ENCODE measurements at regions not wholly inside any gene's neighbourhood (a gene's known extent, or its start where the extent isn't known, plus 50 kb on each side); places are given as distances from the start of the nearest gene placed in this dataset.
A peak's percentile ranks its signal among the peaks of the same experiment; 100 is the strongest.

- peak in 1 of 2 experiments; percentile 17 for DNase-seq
Observed at GRCh38 chr3:46089237-46090011, 62.1 kb upstream of the XCR1 start.

GRCh38 chr3:46087871-46088270 is 60.6 kb upstream of the XCR1 start:
- DNase-seq = peak; percentile 52 to 72

DNA sequence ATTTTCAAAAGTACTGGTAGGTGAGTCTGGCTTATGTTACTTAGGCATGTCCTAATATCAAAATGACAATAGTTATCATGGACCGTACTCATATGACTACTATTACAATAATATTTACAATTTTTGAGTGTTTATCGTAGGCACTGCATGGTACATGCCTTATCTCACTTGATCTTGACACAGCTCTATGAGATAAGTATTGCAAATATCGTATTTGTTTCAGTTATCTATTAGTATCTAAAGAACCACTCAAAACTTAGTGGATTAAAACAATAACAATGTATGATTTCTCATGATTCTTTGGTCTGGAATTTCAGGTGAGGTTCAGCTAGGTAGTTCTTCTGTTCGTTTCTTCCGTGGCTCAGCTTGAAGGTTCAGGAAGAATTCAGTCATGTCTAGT is 59.7 kb upstream of the XCR1 start:
- no peak for DNase-seq

- DNase-seq = no peak
Observed at GRCh38 chr3:46086083-46086437, 58.8 kb upstream of the XCR1 start.

DNA sequence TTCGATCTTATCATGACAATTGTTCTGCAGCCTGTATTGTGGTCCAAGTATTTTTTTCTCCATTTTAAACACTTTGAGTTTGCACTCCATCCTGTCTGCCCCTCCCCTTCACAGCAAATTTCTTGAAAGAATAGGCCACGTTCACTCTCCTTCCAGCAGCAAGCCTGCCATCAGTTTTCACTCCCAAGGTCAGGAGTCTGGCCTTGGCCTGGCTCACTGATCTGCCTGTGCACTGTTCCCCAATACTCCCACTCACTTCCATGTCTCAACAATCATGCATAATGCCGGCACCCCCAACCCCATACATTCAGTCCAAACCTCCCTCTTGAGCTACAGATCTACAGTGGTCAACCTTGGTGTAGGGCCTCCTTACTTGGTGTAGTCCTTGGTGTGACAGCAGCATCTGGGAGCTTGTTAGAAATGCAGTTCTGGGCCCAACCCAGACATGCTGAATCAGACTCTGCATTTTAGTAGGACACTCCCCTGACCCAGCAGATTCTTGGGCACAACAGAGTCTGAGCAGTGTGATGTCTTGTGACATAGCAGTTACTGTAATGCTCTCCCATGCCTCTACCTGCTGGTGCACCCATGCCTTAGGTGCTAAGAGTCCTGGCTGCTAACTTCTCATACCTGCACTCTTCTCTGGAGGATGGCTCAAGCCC is 58.3 kb upstream of the XCR1 start:
- DNase-seq = no peak

DNA sequence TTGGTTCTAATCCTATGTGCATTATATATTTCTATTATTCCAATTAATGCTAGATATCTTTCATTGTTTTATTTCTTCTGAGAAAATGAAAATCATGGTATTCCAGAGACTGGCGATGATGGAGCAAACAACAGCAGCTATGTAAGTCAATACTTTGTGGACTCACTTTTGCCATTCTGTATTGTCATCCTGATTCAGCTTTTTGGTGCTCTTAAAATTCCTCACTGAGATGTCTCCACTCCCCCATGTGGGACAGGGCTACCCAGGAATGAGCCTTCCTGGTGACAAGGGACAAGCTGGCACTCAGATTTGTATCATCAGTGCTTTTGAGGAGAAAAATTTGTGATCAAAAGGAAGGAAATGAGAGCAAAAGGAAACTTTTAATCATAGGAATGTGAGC is 56.7 kb upstream of the XCR1 start:
- no peak for DNase-seq

GRCh38 chr3:46082849-46083248 is 55.6 kb upstream of the XCR1 start:
- no peak for DNase-seq

GRCh38 chr3:46082021-46082420 is 54.7 kb upstream of the XCR1 start:
- no peak for DNase-seq

- DNase-seq = no peak
Observed at GRCh38 chr3:46080969-46081345, 53.7 kb upstream of the XCR1 start.

DNA sequence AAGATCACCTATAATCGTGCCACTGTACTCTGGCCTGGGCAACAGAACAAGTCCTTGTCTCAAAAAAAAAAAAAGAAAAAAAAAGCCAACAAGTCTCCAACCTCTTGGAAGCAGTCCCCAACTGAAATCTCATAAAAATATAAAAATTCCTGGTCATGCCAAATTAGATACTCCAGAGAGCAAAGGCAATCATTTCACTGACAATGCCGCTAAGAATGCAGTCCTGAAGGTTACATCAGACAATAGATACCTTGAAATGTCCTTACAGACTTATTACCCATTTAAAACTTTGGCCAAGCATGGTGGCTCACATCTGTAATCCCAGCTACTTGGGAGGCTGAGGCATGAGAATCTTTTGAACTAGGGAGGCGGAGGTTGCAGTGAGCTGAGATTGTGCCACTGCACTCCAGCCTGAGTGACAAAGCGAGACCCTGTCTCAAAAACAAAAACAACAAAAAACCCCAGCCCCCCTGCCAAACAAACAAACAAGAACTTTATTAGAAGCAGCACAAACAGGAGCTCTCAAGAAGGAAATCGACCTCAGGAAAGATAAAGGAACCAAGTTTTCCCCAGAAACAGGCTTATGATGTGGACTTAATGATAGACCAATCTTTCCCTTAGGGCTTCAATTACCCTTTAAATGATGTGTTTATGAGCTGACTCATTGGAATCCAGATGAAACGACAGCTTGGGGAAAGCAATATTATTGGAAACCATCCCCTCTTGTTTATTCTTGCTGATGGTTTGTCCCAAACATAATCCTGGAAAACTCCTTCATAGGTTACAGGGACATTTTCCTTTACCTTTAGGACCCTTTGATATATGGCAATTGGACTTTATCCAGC is 53.1 kb upstream of the XCR1 start:
- no peak for DNase-seq

DNA sequence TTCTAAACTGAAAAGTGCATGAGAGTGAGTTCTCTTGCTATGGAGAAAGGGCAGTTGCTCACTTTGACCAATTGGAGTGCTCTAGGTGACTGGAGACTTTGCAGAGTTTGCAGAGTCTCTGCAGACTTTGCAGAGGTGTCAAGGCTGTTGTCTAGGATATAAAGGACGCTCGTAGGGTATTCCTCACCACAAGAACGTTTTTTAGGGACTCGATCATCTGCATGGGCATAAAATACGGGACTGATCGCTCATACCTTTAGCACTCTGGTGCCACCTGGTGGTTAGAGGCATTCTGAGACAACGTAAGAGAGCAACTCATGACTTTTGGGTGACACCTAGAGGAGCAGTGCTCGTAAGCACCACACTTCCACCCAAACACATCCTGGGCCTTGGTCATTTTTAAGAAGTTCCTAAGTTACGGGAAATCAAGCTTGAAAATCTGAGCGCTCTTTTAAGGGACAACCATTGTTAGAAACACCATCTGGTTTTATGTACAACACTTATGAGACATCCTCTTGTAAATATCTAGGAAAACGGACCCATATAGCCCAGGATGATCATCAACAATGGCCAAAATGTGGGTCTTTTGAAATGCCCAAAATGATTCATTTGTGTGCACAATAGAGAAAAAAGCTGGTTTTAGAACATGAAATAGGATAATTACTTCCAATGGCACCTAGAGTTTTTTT is 51.6 kb upstream of the XCR1 start:
- DNase-seq = peak; percentile 88 to 93

Measured in Kasumi-1 (cell line).